HEK293 (cell line): ENCODE measurements at regions not wholly inside any gene's neighbourhood (a gene's known extent, or its start where the extent isn't known, plus 50 kb on each side); places are given as distances from the start of the nearest gene placed in this dataset.

Experiments used
- SP2 ChIP-seq: fragments of 450-650 bp; formaldehyde crosslinking; IDR thresholded peaks from 2 replicates; pipeline ENCODE4 v1.5.1; 2016; ENCODE audit warnings: missing biosample characterization, missing genetic modification characterization
- ZBTB17 ChIP-seq: fragments of 450-650 bp; formaldehyde crosslinking; IDR thresholded peaks from 2 replicates; pipeline ENCODE4 v1.5.1; 2016; ENCODE audit warnings: missing biosample characterization, missing genetic modification characterization
- ZBTB26 ChIP-seq: fragments of 450-650 bp; formaldehyde crosslinking; optimal IDR thresholded peaks from 2 replicates; pipeline ENCODE3; 2016; ENCODE audit warnings: missing biosample characterization, mild to moderate bottlenecking, missing genetic modification characterization
- ZBTB7A ChIP-seq: fragments of 450-650 bp; formaldehyde crosslinking; IDR thresholded peaks from 2 replicates; pipeline ENCODE4 v1.5.1; 2016; ENCODE audit warnings: low read depth, missing biosample characterization, missing genetic modification characterization
- ZBTB8A ChIP-seq: fragments of 450-650 bp; formaldehyde crosslinking; IDR thresholded peaks from 2 replicates; pipeline ENCODE4 v1.5.1; 2016; ENCODE audit warnings: missing biosample characterization, missing genetic modification characterization
- ZFP37 ChIP-seq: fragments of 450-650 bp; formaldehyde crosslinking; IDR thresholded peaks from 2 replicates; pipeline ENCODE4 v1.5.1; 2016; ENCODE audit warnings: missing biosample characterization, missing genetic modification characterization
- ZNF501 ChIP-seq: fragments of 450-650 bp; formaldehyde crosslinking; IDR thresholded peaks from 2 replicates; pipeline ENCODE4 v1.5.1; 2016; ENCODE audit warnings: missing biosample characterization, missing genetic modification characterization
- ZNF544 ChIP-seq: fragments of 450-650 bp; formaldehyde crosslinking; IDR thresholded peaks from 2 replicates; pipeline ENCODE4 v1.5.0; 2017; ENCODE audit warnings: missing biosample characterization, missing genetic modification characterization
- ZNF707 ChIP-seq: fragments of 450-650 bp; formaldehyde crosslinking; IDR thresholded peaks from 2 replicates; pipeline ENCODE4 v1.5.1; 2016; ENCODE audit warnings: missing biosample characterization, missing genetic modification characterization
- ZNF747 ChIP-seq: fragments of 450-650 bp; formaldehyde crosslinking; IDR thresholded peaks from 2 replicates; pipeline ENCODE4 v1.5.1; 2016; ENCODE audit warnings: missing biosample characterization, missing genetic modification characterization
- TF ChIP-seq, protein P1 (sequence below): fragments of 450-650 bp; formaldehyde crosslinking; IDR thresholded peaks from 2 replicates; pipeline ENCODE4 v1.5.1; 2016; ENCODE audit warnings: missing biosample characterization, missing genetic modification characterization
- TF ChIP-seq, protein P2 (sequence below): fragments of 450-650 bp; formaldehyde crosslinking; IDR thresholded peaks from 2 replicates; pipeline ENCODE4 v1.5.1; 2016; ENCODE audit warnings: missing biosample characterization, missing genetic modification characterization

DNA sequence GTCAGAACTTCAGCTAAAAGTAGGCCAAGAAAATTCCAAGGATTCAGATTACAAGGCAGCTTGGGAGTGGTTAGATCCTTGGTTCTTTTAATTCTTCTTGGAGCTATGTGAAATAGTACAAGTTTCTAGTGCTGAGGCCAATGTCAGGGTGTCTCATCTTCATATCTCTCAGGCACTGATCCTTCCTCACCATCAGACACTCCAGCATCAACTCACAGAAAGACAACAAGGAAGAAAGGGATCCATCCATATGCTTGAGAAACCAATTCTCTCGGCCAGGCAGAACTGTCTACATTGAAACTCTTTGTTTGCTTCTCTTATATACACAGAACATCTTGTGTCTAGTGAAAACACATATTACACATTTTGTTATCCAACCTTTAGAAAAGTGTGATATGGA lies 362.1 kb upstream of the CCNH start:
- TF ChIP-seq ZBTB17 (tag by site-specific recombination) (no peak), SP2 (tag by site-specific recombination) (no peak), ZNF747 (no peak), ZNF501 (tag by site-specific recombination) (no peak), ZNF707 (tag by site-specific recombination) (no peak), ZNF544 (tag by site-specific recombination) (no peak), ZBTB8A (tag by site-specific recombination) (no peak), ZFP37 (tag by site-specific recombination) (no peak), ZBTB7A (tag by site-specific recombination) (no peak), ZBTB26 (tag by site-specific recombination) (no peak)
- TF ChIP-seq, protein P1, sequence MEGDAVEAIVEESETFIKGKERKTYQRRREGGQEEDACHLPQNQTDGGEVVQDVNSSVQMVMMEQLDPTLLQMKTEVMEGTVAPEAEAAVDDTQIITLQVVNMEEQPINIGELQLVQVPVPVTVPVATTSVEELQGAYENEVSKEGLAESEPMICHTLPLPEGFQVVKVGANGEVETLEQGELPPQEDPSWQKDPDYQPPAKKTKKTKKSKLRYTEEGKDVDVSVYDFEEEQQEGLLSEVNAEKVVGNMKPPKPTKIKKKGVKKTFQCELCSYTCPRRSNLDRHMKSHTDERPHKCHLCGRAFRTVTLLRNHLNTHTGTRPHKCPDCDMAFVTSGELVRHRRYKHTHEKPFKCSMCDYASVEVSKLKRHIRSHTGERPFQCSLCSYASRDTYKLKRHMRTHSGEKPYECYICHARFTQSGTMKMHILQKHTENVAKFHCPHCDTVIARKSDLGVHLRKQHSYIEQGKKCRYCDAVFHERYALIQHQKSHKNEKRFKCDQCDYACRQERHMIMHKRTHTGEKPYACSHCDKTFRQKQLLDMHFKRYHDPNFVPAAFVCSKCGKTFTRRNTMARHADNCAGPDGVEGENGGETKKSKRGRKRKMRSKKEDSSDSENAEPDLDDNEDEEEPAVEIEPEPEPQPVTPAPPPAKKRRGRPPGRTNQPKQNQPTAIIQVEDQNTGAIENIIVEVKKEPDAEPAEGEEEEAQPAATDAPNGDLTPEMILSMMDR (tag by site-specific recombination): no peak
- TF ChIP-seq, protein P2, sequence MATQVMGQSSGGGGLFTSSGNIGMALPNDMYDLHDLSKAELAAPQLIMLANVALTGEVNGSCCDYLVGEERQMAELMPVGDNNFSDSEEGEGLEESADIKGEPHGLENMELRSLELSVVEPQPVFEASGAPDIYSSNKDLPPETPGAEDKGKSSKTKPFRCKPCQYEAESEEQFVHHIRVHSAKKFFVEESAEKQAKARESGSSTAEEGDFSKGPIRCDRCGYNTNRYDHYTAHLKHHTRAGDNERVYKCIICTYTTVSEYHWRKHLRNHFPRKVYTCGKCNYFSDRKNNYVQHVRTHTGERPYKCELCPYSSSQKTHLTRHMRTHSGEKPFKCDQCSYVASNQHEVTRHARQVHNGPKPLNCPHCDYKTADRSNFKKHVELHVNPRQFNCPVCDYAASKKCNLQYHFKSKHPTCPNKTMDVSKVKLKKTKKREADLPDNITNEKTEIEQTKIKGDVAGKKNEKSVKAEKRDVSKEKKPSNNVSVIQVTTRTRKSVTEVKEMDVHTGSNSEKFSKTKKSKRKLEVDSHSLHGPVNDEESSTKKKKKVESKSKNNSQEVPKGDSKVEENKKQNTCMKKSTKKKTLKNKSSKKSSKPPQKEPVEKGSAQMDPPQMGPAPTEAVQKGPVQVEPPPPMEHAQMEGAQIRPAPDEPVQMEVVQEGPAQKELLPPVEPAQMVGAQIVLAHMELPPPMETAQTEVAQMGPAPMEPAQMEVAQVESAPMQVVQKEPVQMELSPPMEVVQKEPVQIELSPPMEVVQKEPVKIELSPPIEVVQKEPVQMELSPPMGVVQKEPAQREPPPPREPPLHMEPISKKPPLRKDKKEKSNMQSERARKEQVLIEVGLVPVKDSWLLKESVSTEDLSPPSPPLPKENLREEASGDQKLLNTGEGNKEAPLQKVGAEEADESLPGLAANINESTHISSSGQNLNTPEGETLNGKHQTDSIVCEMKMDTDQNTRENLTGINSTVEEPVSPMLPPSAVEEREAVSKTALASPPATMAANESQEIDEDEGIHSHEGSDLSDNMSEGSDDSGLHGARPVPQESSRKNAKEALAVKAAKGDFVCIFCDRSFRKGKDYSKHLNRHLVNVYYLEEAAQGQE (tag by site-specific recombination): no peak
